Smooth muscle cell of the brain vasculature (primary cell): ENCODE measurements at regions not wholly inside any gene's neighbourhood (a gene's known extent, or its start where the extent isn't known, plus 50 kb on each side); places are given as distances from the start of the nearest gene placed in this dataset.
"Not testable (repeated sequence)": the region's sequence is repeated elsewhere in the genome, so short reads cannot be mapped to it uniquely, and the experiment has no call there.

Experiments used
- DNase-seq: peaks from one replicate; pipeline ENCODE4 v3.0.0-alpha.2; 2012; ENCODE audit warnings: low read depth, low spot score

DNA sequence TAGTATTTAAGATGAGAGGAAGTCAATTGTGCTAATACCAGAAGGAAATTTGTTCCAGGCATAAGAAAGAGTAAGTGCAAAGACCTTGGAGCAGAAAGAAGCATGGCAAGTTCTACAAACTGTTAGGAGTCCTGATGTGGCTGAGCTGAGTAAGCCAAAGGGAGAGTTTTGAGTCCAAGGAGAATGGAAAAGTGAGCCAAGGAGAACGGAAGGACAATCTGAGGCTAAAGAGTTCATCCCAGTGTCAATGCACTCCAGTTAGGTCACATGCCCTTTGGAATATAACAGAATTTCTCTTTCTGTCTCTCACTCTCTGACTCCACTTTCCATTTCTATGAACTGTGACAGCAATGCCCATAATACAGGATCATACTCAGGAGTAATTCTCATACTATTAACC, 224.7 kb downstream of the CAAP1 start:
- DNase-seq: no peak

DNA sequence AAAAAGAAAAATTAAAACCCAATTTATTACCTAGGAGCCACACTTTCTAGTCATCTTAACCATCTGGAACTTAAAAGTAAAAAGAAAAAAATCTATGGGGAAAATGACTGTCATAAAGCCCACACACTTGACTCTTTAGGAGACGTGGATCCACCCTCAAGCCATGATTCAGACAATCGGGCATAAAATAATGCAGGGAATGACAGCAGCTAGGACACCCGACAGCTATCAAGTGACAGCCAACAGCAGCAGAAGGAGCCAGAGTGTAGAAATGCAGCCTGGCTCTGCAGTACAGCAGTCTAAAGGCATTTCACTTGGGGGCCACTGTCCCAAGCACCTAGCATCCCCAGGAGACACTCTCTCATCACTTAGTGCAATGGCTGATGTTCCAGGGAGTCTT, 226.9 kb downstream of the CAAP1 start:
- DNase-seq: no peak

DNA sequence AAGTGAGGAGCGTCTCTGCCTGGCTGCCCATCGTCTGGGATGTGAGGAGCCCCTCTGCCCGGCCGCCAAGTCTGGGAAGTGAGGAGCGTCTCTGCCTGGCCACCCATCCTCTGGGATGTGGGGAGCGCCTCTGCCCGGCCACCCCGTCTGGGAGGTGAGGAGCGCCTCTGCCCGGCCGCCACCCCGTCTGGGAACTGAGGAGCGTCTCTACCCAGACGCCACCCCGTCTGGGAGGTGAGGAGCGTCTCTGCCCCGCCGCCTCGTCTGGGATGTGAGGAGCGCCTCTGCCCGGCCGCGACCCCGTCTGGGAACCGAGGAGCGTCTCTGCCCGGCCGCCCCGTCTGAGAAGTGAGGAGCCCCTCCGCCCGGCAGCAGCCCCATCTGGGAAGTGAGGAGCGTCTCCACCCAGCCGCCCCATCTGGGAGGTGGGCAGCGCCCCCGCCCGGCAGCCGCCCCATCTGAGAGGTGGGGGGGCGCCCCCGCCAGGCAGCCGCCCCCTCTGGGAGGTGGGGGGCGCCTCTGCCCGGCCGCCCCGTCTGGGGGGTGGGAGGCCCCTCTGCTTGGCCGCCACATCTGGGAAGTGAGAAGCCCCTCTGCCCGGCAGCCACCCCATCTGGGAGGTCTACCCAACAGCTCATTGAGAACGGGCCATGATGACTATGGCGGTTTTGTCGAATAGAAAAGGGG, 228.4 kb downstream of the CAAP1 start:
- not testable (repeated sequence) for DNase-seq

DNA sequence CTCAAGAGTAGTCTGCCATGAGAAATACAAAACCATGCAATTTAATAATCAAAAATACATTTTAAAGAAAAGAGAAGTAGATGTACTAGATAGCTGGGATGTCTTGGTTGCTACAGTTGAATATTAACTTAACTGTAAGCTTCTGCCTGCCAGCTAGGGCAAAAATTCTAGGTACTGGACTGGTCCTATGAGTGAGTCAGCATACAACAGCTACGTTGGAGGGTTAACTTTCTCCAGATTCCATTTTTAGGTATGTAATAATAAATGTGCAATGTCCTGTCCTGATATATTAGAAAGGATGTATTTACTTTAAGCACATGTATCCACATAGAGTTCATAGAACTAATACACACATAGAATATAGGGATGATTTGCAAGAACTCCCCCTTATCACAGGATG, 230.1 kb downstream of the CAAP1 start:
- no peak for DNase-seq

DNA sequence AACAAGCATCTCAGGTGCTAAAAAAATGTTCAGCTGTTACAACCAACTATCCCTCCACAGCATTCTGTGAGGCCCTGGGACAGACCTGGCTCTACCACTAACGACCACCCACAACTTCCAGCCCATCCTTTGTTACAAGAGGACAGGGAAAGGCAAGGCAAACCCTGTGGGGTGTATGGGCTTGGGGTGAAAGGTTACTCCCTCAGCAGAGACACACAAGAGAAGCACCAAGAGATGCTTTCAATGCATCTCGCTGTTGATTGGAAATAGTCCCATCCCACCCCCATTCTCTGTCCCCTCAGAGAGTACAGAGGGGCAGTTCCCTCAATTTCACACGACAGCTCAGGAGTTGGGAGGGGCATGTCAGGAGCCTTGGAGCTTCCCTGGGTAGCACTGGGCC, 234.1 kb downstream of the CAAP1 start:
- no peak for DNase-seq

DNA sequence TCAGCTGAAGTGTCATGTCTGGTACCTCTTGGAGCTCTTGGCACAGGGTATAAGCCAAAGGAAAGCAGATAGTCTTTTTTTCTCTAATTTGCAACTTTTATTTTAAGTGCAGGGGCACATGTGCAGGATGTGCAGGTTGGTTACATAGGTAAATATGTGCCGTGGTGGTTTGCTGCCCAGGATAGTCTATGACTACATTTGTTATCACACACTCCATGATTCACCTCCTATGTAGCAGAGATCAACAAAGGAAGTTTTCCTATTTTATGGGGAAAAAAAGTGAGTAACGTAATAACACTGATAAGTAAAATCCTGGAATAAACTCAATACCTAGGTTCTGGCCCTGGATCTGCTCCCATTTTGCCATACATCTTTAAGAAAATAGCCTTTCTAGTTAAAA, 234.6 kb downstream of the CAAP1 start:
- no peak for DNase-seq

DNA sequence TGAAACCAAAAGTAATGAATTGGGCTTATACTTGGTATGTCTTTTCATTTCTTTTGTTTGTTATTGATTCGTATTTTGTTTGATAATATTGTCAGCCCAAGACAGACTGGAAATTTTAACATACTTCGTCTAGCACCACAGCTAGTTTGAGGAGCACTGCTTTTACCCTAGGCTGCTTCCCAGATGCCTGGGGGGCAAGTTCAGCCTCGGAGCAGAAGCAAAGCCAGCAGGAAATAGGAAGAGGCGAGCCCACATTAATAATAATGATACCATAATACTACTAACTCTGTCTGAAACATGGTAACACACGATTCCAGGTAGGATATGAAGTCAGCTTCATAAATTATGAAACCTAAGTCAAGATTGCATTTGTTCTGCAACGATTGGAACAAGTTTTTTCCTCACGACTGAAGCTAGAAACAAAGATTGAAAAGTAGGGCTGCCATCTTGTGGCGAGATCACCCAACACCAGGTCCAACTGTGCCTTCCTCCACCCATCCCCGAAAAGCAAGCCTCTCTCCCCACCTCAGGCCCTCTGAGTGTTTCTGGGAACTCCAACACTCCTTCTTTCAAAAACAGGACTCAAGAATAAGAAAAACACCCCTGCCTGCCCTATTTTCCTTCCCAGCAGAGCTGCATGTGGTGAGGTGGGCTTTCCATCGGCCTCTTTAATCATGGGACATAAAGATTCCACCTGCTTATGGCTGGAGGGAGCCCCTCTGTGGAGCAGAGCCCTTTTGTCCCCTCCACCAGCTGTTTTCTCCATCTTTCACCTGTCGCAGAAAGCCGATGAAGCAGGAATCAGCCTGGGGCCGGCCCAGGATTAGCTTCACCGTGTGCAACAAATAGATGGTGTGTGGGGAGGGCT, 236.4 kb downstream of the CAAP1 start:
- DNase-seq: no peak

DNA sequence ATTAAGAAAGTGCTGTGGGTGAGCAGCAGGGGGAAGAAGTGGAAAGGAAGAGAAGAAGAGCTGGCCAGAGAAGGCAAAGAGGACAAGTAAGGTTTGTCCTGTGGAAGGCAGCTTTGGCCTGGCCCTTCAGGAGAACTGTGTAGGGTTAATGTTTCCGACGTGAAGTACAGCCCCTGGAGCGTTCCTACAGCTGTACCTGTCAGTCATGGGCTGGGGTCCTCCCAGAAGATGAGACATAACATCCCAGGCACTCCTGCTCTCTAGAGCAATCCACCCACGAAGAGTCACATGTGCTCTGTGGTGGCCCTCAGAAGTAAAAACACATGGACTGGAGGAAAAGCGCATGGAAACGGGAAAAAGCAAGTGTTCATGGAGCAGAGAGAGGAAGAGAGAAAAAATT, 237.4 kb downstream of the CAAP1 start:
- no peak for DNase-seq

DNA sequence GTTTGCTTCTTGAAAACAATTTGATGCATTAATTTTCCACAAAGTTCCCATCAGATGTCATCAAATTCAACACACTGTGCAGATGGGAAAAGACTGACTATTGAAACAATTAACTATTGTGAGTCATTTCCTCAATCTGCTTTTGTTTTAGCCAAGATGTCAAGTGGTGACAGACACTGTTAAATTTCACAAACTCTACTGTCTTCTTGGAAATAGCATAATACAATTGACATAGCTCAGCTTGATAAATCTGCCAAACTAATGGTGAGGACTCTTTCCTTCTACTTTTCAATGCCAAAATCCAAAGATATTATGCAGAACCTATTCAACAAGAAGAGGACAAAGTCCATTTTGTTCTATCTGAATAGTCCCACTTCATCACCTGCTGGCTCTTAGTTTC, 242.3 kb downstream of the CAAP1 start:
- no peak for DNase-seq

DNA sequence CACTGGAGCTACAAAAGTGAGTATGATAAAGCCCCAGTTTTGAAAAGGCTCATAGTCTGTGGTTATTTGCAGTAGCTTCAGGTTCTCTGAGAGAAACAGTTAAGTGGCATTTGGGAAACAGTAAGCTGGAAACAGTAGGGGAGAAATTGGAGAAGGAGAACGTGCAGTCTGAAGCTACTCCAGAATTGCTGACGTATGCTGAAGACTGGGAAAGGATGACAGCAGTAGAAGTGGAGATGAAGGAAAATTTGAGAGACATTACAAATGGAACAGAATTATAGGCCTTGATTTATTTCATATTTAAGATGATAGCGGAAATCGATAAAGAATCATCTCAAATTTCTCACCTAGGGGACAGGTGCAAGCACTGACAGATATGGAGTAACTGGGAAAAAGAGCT, 248.8 kb downstream of the CAAP1 start:
- DNase-seq: no peak

DNA sequence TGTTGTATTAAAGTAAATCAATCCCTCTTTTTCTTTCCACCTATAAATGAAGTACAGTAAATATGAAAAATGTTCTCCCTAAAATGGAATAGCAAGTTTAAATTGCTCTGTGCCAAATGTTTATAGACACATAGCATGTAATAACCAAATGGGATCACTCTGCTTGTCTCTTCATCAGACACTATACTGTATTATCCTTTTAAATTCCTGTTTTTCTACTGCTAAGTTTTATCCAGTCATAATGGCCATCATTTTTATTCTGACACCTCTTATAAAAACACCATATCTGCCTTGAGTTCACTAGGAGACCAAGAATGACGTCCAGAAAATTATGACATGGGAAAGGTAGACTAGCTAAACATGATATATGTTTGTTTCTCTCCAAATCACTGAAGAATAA, 252.8 kb downstream of the CAAP1 start:
- no peak for DNase-seq

DNA sequence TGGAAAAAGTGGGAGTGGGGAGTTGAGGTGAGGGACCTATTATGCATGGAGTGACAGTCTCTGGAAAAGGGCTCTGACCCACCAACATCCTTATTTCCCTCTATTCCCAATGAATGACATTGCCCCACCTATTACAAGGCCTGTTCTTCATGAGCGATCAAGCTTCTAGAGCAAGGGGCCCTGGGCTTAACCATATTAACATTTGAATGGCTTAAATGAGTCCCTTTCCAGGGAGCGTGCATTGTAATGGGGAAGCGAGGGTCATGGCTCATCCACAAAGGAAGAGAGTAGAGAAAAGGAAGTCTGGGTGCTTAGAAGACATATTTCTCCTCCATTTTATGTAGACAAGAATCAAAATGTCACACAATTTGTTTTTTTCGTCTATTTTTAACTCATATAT, 255.5 kb downstream of the CAAP1 start:
- no peak for DNase-seq

DNA sequence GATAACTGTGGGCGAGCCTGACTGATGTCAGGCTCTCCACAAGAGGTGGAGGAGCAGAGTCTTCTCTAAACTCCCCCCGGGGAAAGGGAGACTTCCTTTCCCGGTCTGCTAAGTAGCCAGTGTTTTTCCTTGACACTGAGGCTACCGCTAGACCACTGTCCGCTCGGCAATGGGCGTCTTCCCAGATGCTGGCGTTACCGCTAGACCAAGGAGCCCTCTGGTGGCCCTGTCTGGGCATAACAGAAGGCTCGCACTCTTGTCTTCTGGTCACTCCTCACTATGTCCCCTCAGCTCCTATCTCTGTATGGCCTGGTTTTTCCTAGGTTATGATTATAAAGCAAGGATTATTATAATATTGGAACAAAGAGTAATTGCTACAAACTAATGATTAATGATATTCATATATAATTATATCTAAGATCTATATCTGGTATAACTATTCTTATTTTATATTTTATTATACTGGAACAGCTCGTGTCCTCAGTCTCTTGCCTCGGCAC, 278.7 kb downstream of the CAAP1 start:
- not testable (repeated sequence) for DNase-seq

DNA sequence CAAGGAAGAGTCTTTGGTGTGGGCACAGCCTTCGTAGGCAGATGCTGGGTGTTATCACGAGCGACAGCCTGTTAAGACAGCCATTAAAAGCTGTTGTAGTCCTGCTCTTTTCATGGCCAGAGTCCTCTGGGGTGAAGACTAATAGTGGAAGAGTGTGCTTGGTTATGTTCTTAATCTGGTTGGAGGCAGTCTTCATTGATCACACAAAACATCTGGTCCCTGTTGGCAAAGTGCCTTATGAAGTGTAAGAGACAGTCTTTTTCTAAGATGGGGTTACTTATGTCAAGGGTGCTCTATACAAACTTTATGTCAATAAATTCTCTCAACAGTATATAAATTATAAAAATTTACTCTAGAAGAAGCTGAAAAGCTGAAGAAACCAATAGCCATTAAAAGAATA, 280.4 kb downstream of the CAAP1 start:
- DNase-seq: no peak

DNA sequence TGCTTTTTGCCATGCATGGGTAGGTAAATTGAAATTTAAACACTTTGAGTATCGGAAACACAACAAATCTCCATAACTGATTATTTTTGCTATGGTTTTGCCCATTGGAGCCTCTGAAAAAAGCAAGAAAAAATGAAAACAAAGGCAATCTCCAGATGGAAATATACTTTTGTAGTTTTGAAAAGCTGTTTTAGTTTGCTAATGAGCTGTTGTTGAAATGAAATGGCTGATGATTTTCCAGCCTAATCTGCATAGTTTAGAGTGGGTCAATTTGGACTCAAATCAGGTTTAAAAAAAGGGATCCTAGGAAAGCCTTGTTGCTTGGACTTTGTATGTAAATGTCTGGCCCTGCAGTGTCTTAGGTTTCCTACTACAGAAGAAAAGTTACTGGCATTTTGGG, 285.8 kb downstream of the CAAP1 start:
- DNase-seq: no peak

DNA sequence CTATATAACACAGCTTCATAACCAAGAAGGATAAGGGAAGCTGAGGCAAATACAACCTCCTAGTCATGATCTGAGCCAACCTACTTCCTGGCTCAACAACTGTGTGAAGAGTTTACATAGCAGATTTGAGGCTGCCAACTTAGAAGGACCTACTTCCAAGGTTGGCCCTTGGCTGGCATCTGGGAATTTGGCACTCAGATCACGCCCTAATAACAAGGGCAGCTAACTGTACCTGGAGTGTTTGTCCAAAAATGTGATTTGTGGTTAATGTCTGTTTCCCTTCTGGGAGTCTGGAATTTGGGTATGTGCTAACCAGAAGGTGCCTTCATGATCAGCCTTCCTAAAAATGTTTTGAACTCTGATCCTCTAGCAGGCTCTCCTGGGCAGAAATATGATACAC, 287.2 kb downstream of the CAAP1 start:
- no peak for DNase-seq

DNA sequence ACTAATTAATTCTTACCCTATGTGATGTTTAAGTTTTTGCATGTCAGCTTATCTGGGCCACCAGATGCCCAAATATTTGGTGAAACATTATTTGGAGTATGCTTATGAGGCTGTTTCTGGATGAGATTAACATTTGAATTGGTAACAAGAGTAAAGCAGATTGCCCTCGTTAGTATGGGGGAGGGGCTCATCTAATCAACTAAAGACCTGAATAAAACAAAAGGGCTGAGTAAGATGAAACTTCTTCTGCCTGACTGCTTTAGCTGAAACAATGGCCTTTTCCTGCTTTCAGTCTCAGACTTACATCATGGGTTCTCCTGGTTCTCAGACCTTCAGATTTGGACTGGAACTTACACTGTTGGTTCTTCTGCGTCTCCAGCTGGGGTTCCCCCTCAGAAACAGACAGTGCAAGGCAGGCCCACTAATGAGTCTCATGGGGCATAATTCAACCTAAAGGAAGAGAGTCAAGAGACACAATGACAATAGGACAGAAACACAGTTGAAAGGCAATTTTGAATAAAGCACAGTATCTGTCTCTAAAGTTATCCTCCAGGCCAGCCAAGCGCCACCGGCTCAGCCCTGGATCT, 288.4 kb downstream of the CAAP1 start:
- no peak for DNase-seq

DNA sequence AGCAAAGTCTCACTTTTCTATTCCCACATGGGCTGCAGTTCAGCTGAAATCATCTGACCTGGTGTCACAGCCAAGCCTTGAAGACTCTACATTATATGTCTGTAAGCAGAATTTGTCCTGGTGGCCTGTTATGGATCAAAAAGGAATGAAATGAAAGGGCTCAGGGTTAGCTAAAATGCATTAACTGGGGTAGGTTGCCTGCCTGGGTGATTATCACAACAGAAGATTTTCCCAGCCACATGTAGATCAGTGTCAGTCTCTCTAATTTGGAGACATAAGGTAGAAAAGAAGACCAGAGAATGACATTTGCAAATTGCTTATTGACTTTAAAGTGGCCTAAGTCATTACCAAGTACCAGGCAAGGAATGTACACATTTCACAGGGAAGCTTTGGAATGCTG, 289.0 kb downstream of the CAAP1 start:
- no peak for DNase-seq

DNA sequence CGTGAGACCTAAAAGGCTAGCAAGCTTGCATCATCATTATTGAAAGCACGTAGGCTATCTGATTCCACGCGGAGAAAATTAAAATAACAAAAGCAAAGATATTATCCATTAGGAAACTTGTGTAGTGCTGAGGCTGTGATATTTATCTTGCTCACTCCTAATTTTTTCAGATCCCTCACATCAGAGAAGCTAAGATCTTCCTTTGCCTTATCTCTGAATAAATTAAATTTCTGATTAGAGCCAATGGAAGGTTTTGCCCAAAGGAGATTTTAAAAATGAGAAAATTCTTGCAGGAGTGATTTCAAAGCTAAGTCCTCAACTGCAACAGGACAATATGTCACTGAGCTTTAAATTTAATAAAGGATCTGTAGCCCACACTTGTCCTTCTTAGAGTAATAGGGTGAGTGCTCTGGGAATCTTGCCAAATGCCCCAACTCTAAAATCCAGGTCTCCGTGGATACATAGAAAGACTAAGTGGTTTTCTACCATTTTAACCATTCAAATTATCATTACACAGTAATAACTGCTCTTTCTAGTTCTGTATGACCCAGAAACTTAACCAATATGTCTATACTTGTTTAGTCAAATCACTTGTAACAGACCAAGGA, 295.0 kb downstream of the CAAP1 start:
- no peak for DNase-seq

DNA sequence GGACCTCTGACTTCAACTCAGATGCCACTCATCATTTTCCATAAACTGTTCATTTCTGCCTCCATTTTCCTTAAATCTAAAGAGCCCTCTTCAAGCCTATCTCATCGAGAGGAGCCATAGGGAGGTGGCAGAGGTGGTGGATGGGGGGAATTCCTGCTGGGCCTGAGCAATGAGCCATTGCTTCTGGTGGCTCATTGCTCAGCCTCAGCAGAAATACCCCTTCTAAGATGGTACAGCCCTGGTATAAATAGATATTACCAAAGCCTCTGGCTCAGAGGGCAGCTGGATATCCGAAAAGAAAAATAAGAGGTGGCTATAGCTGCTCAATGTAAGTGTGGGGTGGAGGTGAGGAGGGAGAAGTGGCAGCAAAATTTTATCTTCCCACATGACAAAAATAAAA, 313.5 kb downstream of the CAAP1 start:
- no peak for DNase-seq

DNA sequence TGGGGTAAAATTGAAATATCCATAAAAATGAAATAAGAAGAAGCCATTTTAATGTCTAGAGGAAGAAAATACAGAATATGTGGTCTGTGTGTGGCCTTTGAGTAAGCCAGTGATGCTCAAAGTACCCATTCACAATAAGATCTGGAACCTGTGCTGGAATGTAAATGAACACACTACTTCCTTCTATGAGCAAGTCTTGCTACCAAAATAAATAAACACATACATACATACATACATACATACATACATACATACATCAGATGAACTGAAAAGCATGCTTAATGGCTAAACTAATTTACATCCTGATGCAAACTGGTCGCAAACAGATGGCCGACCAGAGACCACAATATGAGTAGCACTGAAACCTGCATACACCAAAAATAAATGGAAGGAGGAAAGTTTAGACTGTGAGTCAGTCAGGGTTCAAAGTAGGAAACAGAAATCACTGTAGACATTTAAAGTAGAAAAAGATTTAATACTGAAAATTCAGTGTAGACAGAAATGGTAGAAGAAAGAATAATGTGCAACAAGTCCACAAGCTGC, 317.6 kb downstream of the CAAP1 start:
- no peak for DNase-seq

DNA sequence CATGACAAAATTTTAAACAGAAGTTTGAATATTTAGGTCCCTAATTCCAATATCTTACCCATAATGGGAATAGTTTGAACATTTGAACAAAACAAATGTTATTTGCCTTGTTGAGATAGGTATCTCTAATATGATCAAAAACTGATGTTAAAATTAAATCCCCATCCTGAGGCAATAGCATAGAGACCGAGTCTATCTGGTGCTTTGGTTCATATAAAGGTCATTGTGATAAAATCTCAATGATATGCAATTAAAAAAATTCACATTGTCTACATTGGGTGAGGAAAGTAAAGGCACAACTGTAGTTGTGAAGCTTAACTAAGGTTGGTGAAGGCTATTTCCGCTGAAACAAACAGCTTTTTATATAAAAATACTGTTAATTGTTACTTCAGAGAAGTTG, 318.3 kb downstream of the CAAP1 start:
- DNase-seq: no peak
